ENCODE measurements at regions not wholly inside any gene's neighbourhood (a gene's known extent, or its start where the extent isn't known, plus 50 kb on each side); places are given as distances from the start of the nearest gene placed in this dataset.

DNA sequence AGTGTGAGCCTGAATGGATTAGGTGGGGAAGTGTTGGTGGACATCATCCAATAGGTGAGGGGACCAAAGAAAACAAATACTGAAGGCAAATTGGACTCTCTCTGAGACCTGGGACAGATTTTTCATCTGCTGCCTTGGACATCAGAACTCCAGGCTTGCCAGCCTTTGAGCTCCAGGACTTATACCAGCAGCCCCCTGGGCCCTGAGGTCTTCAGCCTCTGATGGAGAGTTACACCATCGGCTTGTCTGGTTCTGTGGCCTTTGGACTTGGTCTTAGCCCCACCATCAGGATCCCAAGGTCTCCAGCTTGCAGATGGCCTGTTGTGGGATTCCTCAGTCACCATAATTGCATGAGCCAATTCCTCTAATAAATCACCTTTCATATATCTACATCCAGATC is 80.8 kb upstream of the SLC8A3 start:
- H3K4me3 ChIP-seq: no peak overlapping the region
- H3K36me3 ChIP-seq: no peaks in the 10 kb centered on the region
- TF ChIP-seq, protein P1, sequence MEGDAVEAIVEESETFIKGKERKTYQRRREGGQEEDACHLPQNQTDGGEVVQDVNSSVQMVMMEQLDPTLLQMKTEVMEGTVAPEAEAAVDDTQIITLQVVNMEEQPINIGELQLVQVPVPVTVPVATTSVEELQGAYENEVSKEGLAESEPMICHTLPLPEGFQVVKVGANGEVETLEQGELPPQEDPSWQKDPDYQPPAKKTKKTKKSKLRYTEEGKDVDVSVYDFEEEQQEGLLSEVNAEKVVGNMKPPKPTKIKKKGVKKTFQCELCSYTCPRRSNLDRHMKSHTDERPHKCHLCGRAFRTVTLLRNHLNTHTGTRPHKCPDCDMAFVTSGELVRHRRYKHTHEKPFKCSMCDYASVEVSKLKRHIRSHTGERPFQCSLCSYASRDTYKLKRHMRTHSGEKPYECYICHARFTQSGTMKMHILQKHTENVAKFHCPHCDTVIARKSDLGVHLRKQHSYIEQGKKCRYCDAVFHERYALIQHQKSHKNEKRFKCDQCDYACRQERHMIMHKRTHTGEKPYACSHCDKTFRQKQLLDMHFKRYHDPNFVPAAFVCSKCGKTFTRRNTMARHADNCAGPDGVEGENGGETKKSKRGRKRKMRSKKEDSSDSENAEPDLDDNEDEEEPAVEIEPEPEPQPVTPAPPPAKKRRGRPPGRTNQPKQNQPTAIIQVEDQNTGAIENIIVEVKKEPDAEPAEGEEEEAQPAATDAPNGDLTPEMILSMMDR (IDR thresholded peaks at IDR 0.05): no peak
- intact Hi-C loops (cut with DNase I): no loop called here
- no peak for DNase-seq (ENCODE audit: low spot score in 2 of 2)
- H3K9me3 ChIP-seq: no peaks in the 10 kb centered on the region
- H3K27ac ChIP-seq: no peak overlapping the region
- no peaks in the 10 kb centered on the region for H3K4me1 ChIP-seq
- H3K27me3 ChIP-seq: no peaks in the 10 kb centered on the region

DNA sequence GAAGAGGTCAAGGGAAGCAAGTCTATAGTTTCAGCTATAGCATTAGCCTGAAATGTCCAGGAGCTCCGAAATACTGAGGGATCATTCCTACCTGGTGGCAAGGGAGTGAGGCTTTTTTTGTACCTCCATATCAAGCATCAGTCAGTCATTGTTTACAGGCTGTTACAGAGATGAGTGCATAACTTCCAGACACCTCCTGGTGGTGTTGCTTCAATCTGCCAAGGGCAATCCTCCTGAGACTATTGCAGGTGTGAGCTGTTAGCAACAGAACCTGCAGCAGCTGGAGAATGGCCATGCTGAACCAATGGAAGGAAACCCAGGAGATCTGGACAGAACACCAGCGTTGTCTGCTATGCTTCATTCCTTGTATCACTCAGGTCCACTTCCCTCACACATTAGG is 80.0 kb upstream of the SLC8A3 start:
- no peak for DNase-seq (ENCODE audit: low spot score in 2 of 2)
- intact Hi-C loops (cut with DNase I): no loop called here
- H3K9me3 ChIP-seq: no peaks in the 10 kb centered on the region
- TF ChIP-seq, protein P1 (IDR thresholded peaks at IDR 0.05): no peak
- H3K27ac ChIP-seq: no peak overlapping the region
- no peaks in the 10 kb centered on the region for H3K27me3 ChIP-seq
- H3K4me1 ChIP-seq: no peaks in the 10 kb centered on the region
- H3K4me3 ChIP-seq: no peak overlapping the region
- no peaks in the 10 kb centered on the region for H3K36me3 ChIP-seq

DNA sequence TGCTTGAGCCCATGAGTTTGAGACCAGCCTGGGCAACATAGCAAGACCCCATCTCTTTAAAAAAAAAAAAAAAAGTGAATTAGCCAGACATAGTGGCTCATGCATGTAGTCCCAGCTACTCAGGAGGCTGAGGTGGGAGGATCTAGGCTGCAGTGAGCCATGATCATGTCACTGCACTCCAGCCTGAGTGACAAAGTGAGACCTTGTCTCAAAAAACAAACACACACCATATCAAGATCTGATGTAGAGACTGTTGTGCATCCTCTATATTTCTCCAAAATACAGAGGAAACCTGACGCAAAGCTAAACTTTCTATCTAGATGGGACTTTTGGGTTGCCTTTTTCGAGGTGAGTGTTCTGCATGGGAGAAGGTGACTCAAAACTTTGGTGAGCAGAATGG is 77.4 kb upstream of the SLC8A3 start:
- TF ChIP-seq, protein P1 (IDR thresholded peaks at IDR 0.05): no peak
- Histone ChIP-seq H3K4me3 (no peak overlapping the region), H3K27me3 (no peaks in the 10 kb centered on the region), H3K27ac (no peak overlapping the region), H3K9me3 (no peaks in the 10 kb centered on the region), H3K4me1 (no peaks in the 10 kb centered on the region), H3K36me3 (no peaks in the 10 kb centered on the region)
- DNase-seq (ENCODE audit: low spot score in 2 of 2): no peak
- intact Hi-C loops (cut with DNase I): no loop called here

DNA sequence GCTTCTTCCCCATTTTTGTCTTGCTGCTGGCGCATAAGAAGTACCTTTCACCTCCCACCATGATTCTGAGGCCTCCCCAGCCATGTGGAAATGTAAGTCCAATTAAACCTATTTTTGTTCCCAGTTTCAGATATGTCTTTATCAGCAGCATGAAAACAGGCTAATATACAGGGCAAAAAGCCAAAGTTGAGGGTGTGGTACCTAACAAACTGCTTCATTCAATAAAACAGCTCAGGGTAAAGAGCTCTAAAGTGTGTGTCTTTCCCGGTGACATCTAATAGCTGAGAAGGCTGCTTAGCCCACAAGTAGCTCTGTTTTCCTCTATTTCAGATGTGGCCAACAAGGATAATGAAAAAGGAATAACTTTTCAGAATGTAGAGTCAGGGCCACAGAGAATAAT is 76.7 kb upstream of the SLC8A3 start:
- no peak overlapping the region for H3K4me3 ChIP-seq
- H3K9me3 ChIP-seq: no peaks in the 10 kb centered on the region
- no peaks in the 10 kb centered on the region for H3K36me3 ChIP-seq
- no peaks in the 10 kb centered on the region for H3K4me1 ChIP-seq
- DNase-seq (ENCODE audit: low spot score in 2 of 2): no peak
- TF ChIP-seq, protein P1 (IDR thresholded peaks at IDR 0.05): no peak
- intact Hi-C loops (cut with DNase I): no loop called here
- no peak overlapping the region for H3K27ac ChIP-seq
- no peaks in the 10 kb centered on the region for H3K27me3 ChIP-seq

DNA sequence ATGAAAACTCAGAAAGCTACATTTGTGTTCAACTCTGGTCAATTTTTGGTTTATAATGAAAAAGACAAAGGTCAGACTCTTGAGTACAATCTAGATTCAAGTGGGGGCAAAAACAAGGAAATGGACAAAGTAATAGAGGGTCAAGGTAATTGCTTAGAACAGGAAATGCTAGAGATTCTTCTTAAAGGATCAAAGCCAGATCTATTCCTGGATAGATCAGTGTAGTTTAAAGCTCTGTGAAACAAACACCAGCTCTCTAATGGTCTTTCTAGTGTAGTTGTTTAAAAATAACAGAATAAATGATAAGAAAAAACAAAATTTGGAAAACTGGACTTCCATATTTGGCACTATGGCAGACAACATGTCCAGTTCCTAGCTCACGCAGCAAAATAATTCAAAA is 70.7 kb upstream of the SLC8A3 start:
- Histone ChIP-seq H3K9me3 (no peaks in the 10 kb centered on the region), H3K36me3 (no peaks in the 10 kb centered on the region), H3K4me3 (no peak overlapping the region), H3K27me3 (no peaks in the 10 kb centered on the region), H3K4me1 (no peaks in the 10 kb centered on the region), H3K27ac (no peak overlapping the region)
- TF ChIP-seq, protein P1 (IDR thresholded peaks at IDR 0.05): no peak
- intact Hi-C loops (cut with DNase I): no loop called here
- no peak for DNase-seq (ENCODE audit: low spot score in 2 of 2)

DNA sequence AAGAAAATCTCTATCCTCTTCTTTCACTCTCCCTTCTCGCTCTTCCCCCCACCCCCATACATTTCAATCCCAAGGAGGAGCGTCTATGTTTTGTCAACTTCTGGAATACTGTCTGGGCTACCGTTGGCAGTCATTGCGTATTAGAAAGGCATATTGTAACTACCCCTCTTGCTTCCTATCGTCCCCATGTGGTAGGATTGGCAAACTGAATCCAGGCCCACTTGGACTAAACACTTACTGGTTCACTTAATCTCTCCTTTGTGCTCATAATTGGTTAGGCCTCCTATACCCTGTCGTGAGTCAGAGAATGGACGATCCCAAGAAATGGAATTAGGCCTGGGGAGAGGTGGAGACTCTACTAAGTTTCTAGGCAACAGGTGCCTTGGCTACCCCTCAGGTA is 68.8 kb upstream of the SLC8A3 start:
- Histone ChIP-seq H3K9me3 (no peaks in the 10 kb centered on the region), H3K4me3 (no peak overlapping the region), H3K36me3 (no peaks in the 10 kb centered on the region), H3K27me3 (no peaks in the 10 kb centered on the region), H3K4me1 (no peaks in the 10 kb centered on the region), H3K27ac (no peak overlapping the region)
- no peak for DNase-seq (ENCODE audit: low spot score in 2 of 2)
- intact Hi-C loops (cut with DNase I): no loop called here
- TF ChIP-seq, protein P1 (IDR thresholded peaks at IDR 0.05): no peak
